ENCODE measurements at regions not wholly inside any gene's neighbourhood (a gene's known extent, or its start where the extent isn't known, plus 50 kb on each side); places are given as distances from the start of the nearest gene placed in this dataset.

DNA sequence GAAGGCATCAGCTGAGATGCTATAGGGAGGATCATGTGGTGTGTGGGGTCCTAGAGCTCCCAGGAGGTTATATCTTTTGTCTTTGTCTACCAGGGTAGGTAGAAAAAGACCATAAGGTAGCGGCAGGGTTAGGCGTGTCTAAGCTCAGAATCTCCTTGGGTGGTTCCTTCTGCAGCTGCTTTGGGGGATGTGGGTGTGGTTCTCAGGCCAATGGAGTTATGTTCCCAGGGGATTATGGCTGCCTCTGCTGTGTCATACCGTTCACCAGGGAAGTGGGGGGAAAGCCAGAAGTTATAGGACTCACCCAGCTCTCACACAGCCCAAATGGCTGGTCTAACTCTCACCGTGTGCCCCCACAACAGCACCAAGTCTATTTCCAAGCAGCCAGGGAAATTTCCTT lies 107.4 kb upstream of the ADGRB3 start:
- TF ChIP-seq, protein P1, sequence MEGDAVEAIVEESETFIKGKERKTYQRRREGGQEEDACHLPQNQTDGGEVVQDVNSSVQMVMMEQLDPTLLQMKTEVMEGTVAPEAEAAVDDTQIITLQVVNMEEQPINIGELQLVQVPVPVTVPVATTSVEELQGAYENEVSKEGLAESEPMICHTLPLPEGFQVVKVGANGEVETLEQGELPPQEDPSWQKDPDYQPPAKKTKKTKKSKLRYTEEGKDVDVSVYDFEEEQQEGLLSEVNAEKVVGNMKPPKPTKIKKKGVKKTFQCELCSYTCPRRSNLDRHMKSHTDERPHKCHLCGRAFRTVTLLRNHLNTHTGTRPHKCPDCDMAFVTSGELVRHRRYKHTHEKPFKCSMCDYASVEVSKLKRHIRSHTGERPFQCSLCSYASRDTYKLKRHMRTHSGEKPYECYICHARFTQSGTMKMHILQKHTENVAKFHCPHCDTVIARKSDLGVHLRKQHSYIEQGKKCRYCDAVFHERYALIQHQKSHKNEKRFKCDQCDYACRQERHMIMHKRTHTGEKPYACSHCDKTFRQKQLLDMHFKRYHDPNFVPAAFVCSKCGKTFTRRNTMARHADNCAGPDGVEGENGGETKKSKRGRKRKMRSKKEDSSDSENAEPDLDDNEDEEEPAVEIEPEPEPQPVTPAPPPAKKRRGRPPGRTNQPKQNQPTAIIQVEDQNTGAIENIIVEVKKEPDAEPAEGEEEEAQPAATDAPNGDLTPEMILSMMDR (IDR thresholded peaks at IDR 0.05) = no peak

DNA sequence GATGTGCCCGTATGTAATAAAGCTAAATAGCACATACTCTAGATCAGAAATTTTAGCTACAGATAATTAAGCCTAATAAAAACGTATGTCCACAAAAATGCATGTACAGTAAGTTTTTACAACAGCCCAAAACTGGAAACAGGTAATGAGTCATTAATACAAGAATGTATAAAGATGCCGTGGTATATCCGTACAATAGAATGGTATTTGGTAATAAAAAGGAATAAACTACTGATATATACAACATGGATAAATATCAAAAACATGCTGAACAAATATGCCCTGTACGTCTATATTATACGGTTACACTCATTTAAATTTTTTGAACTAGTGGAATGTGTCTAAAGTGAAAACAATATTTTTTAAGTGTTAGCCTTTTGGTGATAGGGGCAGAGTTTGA lies 128.2 kb upstream of the ADGRB3 start:
- TF ChIP-seq, protein P1 (IDR thresholded peaks at IDR 0.05) = no peak

DNA sequence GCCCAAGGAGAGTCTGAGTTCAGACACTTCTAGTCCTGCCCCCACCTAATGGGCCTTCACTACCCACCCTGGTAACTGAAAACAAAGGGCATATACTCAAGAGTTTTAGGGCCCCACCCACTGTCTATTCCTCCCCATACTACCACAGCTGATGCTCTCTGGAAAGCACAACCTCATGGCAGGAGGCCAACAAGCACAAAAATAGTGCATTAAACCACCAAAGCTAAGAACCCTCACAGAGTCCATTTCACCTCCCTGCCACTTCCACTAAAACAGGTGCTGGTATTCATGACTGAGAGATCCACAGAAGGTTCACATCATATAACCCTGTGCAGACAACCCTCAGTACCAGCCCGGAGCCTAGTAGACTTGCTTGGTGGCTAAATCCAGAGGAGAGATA lies 132.1 kb upstream of the ADGRB3 start:
- TF ChIP-seq, protein P1 (IDR thresholded peaks at IDR 0.05) = no peak

DNA sequence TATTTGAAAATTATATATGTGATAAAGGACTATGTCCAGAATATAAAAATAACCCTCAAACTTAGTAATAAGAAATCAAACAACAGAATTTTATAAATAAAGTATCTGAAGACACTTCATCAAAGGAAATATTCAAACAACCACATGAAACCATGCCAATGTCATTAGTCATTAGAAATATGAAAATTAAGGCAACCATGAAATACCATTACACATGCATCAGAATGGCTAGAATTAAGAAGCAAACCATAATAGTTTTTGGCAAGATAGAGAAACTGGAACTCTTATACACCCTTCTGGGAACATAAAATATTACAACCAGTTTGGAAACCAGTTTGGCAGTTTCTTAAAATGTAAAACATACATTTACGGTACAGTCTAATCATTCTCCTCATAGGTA lies 137.2 kb upstream of the ADGRB3 start:
- TF ChIP-seq, protein P1 (IDR thresholded peaks at IDR 0.05) = no peak

DNA sequence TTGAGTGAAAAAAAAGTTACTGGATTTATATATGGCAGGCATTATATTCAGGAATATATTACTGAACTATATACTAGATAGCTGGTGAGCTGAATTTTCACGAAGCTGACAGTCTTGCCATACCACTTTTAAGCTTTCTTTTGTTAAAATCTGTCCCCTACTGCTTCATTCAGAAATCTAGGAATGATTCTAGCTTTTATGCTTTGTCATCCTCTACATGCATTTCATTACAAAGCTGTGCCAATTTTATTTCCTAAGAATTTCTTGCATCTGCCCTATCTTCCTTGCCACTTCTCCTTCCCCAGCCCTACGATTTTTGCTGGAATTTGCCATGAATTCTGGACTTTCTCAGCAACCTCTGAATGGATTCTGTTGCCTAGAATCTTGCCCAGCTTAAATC lies 158.5 kb upstream of the ADGRB3 start:
- TF ChIP-seq, protein P1 (IDR thresholded peaks at IDR 0.05) = no peak

DNA sequence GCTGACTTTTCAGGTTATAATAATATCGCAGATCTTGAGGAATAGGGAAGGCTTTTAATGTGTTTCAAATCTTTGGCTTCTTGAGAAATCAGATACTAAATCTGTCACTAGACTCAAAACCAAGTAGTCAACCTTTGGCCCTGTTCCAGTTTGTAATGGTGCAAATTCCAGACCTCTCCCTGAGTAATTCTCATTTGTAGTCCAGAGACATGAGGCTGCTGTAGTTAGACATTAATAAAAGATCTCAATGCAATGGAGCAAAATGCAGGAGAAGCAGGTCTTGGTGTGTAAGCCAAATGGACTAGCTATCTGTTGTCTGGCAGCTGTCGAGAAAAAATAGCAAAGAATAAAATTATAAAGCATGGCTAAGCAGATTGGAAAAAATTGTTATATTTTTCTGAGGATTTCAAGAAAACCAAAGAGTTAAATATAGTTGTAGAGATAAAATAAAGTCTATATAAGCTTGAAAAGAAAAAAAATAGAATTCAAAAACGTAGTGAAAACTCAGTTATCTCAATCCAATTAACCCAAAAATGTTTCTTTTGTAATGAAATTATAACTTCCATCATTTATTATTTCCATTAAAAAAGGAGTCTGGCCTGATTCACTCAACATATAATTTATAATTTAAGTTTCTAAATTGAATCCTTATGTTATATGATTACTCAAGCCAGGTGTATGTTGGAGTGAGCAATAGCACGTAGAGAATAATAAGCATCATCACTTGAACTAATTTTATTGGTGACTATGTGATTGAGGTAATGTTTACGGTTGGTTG lies 161.5 kb upstream of the ADGRB3 start:
- TF ChIP-seq, protein P1 (IDR thresholded peaks at IDR 0.05) = no peak

DNA sequence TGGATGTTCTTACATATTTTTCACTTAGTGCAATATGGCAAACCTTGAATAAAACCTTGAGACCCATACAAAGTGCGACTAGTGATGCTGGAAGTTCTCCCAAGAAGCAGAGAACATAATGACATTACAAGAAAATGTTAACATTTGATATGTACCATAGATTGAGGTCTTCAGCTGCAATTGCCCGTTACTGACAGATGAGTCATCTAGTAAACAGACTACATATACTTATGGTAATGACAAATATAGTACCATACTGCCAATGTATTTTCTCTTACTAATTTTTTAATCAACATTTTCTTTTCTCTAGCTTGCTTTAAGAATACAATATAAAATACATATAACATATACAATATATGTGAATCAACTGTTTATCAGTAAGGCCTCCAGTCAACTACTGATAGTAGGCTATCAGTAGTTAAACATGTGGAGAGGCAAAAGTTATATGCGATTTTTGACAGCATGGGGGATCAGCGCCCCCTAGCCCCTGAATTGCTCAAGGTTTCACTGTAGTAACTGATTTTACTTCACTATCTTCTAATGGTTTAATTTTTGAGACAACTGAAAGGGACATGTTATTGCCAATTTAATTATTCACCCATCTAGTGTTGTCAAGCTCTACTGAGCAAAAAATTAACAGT lies 166.7 kb upstream of the ADGRB3 start:
- TF ChIP-seq, protein P1 (IDR thresholded peaks at IDR 0.05) = peak; percentile 34; the same call in 1 of the 2 replicates

All from LNCAP (cell line).